Osteoblast (primary cell): ENCODE measurements at regions not wholly inside any gene's neighbourhood (a gene's known extent, or its start where the extent isn't known, plus 50 kb on each side); places are given as distances from the start of the nearest gene placed in this dataset.

Experiments
- DNase-seq: peaks from one replicate; pipeline ENCODE4 v3.0.0; 2011; ENCODE audit warnings: low spot score, mixed read lengths; ENCODE audit not compliant: insufficient read length; ENCODE audit errors: missing footprints
- H2AFZ ChIP-seq: 2 replicates; pipeline ENCODE4 v1.6.0; 2011; ENCODE audit warnings: mild to moderate bottlenecking, low read length
- H3K27ac ChIP-seq: 2 replicates; pipeline ENCODE4 v1.5.1; 2011; ENCODE audit warnings: mild to moderate bottlenecking, low read depth, low read length, moderate library complexity
- H3K27me3 ChIP-seq: 2 replicates; pipeline ENCODE4 v1.6.0; 2012; ENCODE audit warnings: mild to moderate bottlenecking, control low read depth, inconsistent platforms, low read length, moderate library complexity; ENCODE audit not compliant: insufficient read depth
- H3K36me3 ChIP-seq: 2 replicates; pipeline ENCODE4 v1.5.1; 2011; ENCODE audit warnings: mild to moderate bottlenecking, low read length, control low read depth, moderate library complexity; ENCODE audit not compliant: insufficient read depth
- H3K4me1 ChIP-seq: 2 replicates; pipeline ENCODE4 v1.5.1; 2011; ENCODE audit warnings: mild to moderate bottlenecking, low read length, control low read depth, moderate library complexity; ENCODE audit not compliant: insufficient read depth
- H3K4me2 ChIP-seq: 2 replicates; pipeline ENCODE4 v1.6.0; 2011; ENCODE audit warnings: mild to moderate bottlenecking, low read length; ENCODE audit not compliant: insufficient read depth
- H3K4me3 ChIP-seq: fragments of 200-600 bp; sonication (generic); 3 replicates; pipeline ENCODE4 v1.5.1; 2012; ENCODE audit warnings: mild to moderate bottlenecking, low read length, inconsistent platforms; ENCODE audit not compliant: insufficient read depth
- H3K79me2 ChIP-seq: 2 replicates; pipeline ENCODE4 v1.6.0; 2012; ENCODE audit warnings: mild to moderate bottlenecking, low read length, control low read depth, inconsistent platforms; ENCODE audit not compliant: insufficient read depth
- H3K9me3 ChIP-seq: 2 replicates; pipeline ENCODE4 v1.5.1; 2011; ENCODE audit warnings: low read depth, low read length, control low read depth
- H4K20me1 ChIP-seq: 2 replicates; pipeline ENCODE4 v1.6.0; 2012; ENCODE audit warnings: mild to moderate bottlenecking, low read length, control low read depth; ENCODE audit not compliant: insufficient read depth
- TF ChIP-seq, protein P1 (sequence below): IDR thresholded peaks from 2 replicates; pipeline ENCODE4 v1.5.1; 2011; ENCODE audit warnings: mild to moderate bottlenecking, low read depth, low read length, moderate library complexity; ENCODE audit errors: extremely low read depth

GRCh38 chr2:204289066-204289465 is 256.2 kb upstream of the PARD3B start:
- H3K4me3 ChIP-seq: no peak overlapping the region
- H3K36me3 ChIP-seq: no peaks in the 10 kb centered on the region
- H3K9me3 ChIP-seq: no peaks in the 10 kb centered on the region
- no peaks in the 10 kb centered on the region for H3K4me1 ChIP-seq
- no peaks in the 10 kb centered on the region for H3K79me2 ChIP-seq
- peaks cover 3% of the 10 kb centered on the region for H3K27me3 ChIP-seq
- H3K27ac ChIP-seq: no peak overlapping the region
- H4K20me1 ChIP-seq: no peaks in the 10 kb centered on the region
- TF ChIP-seq, protein P1, sequence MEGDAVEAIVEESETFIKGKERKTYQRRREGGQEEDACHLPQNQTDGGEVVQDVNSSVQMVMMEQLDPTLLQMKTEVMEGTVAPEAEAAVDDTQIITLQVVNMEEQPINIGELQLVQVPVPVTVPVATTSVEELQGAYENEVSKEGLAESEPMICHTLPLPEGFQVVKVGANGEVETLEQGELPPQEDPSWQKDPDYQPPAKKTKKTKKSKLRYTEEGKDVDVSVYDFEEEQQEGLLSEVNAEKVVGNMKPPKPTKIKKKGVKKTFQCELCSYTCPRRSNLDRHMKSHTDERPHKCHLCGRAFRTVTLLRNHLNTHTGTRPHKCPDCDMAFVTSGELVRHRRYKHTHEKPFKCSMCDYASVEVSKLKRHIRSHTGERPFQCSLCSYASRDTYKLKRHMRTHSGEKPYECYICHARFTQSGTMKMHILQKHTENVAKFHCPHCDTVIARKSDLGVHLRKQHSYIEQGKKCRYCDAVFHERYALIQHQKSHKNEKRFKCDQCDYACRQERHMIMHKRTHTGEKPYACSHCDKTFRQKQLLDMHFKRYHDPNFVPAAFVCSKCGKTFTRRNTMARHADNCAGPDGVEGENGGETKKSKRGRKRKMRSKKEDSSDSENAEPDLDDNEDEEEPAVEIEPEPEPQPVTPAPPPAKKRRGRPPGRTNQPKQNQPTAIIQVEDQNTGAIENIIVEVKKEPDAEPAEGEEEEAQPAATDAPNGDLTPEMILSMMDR: no peak
- no peak for DNase-seq
- no peak overlapping the region for H2AFZ ChIP-seq
- no peak overlapping the region for H3K4me2 ChIP-seq

GRCh38 chr2:204292439-204292838 is 252.8 kb upstream of the PARD3B start:
- Histone ChIP-seq H3K27ac (no peak overlapping the region), H3K79me2 (no peaks in the 10 kb centered on the region), H4K20me1 (no peaks in the 10 kb centered on the region), H3K27me3 (peaks cover 3% of the 10 kb centered on the region), H3K4me2 (no peak overlapping the region), H3K4me1 (no peaks in the 10 kb centered on the region), H3K36me3 (no peaks in the 10 kb centered on the region), H2AFZ (no peak overlapping the region), H3K4me3 (no peak overlapping the region), H3K9me3 (no peaks in the 10 kb centered on the region)
- DNase-seq: no peak
- TF ChIP-seq, protein P1: no peak

DNA sequence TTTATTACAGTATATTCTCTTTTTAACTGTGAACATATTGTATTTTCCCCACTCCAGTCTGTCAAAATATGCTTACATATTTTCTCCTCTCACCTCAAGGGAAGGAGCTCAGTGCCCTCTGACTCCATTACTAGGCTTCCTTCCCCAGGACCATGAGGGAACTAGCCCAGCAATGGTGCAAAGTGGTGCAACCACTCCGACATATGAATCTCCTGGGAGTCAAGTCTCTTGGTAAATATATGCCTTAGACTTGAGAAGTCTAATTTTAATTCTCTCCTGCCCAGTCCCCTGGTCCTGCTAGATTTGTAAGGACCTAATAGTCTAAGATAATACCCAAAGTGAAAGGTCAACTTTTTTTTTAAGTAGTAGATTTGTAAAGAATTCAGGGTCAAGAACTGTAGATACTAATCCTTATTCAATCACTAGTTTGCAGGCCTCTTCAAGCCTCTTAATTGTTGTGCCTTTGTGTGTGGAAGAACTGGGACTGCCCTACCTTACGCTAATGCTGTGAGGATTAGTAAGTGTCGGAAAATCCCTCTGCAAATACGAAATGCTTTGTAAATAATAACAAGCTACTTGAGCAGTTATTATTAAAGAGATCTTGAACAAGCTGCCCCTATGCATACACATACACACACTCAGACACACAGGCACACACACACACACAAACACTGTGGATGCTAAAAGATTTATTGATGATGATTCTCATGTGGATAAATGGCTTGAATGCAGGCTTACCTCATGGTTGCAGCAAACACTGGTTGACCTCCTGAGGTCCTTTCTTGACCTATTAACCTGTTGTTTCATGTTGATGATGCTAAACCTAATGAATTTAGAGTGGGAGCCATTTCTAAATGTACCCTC is 251.2 kb upstream of the PARD3B start:
- no peak overlapping the region for H3K27ac ChIP-seq
- H3K27me3 ChIP-seq: peaks cover 3% of the 10 kb centered on the region
- no peaks in the 10 kb centered on the region for H3K79me2 ChIP-seq
- no peak for DNase-seq
- no peaks in the 10 kb centered on the region for H3K9me3 ChIP-seq
- H4K20me1 ChIP-seq: no peaks in the 10 kb centered on the region
- no peaks in the 10 kb centered on the region for H3K4me1 ChIP-seq
- no peak overlapping the region for H3K4me3 ChIP-seq
- TF ChIP-seq, protein P1: no peak
- no peaks in the 10 kb centered on the region for H3K36me3 ChIP-seq
- no peak overlapping the region for H3K4me2 ChIP-seq
- no peak overlapping the region for H2AFZ ChIP-seq

GRCh38 chr2:204298404-204298803 is 246.9 kb upstream of the PARD3B start:
- Histone ChIP-seq H3K79me2 (no peaks in the 10 kb centered on the region), H3K27me3 (no peaks in the 10 kb centered on the region), H3K4me2 (no peak overlapping the region), H2AFZ (no peak overlapping the region), H4K20me1 (no peaks in the 10 kb centered on the region), H3K27ac (no peak overlapping the region), H3K36me3 (no peaks in the 10 kb centered on the region), H3K4me1 (no peaks in the 10 kb centered on the region), H3K4me3 (no peak overlapping the region), H3K9me3 (no peaks in the 10 kb centered on the region)
- TF ChIP-seq, protein P1: no peak
- no peak for DNase-seq
